Thyroid gland (tissue), 4 donors: ENCODE measurements at regions not wholly inside any gene's neighbourhood (a gene's known extent, or its start where the extent isn't known, plus 50 kb on each side); places are given as distances from the start of the nearest gene placed in this dataset.

Source experiments
- DNase-seq, 2 donors: peaks; one replicate each; pipeline ENCODE4 v3.0.0-alpha.2; 2019
- H3K27ac ChIP-seq, 3 donors: fragments of 200-600 bp; sonication (generic); 1 replicate in 2 of 3; 2 replicates in 1 of 3; pipeline ENCODE4 v1.5.1; 2016 to 2019; ENCODE audit warnings: mild to moderate bottlenecking in 1 of 3, moderate library complexity in 1 of 3
- H3K27me3 ChIP-seq: fragments of 200-600 bp; sonication (generic); one replicate; pipeline ENCODE4 v1.5.1; 2019
- H3K36me3 ChIP-seq, 2 donors: fragments of 200-600 bp; sonication (generic); one replicate each; pipeline ENCODE4 v1.5.1; 2016 to 2019
- H3K4me1 ChIP-seq, 2 donors: fragments of 200-600 bp; sonication (generic); one replicate each; pipeline ENCODE4 v1.5.1; 2017 to 2019
- H3K4me3 ChIP-seq, 3 donors: fragments of 200-600 bp; sonication (generic); replicated peaks in 1 of 3; 1 replicate in 2 of 3; 2 replicates in 1 of 3; pipeline ENCODE4 v1.5.1; 2016; ENCODE audit warnings: mild to moderate bottlenecking in 1 of 3
- H3K9me3 ChIP-seq: fragments of 200-600 bp; sonication (generic); one replicate; pipeline ENCODE4 v1.5.1; 2017
- CTCF ChIP-seq, 6 experiments: fragments of 200-600 bp in 3 of 6; fragments of 450-650 bp in 3 of 6; sonication (generic) in 3 of 6; IDR thresholded peaks; one replicate each; pipeline ENCODE4 v1.5.1; 2016 to 2019; ENCODE audit warnings: antibody characterized with exemption in 6 of 6, mild to moderate bottlenecking in 2 of 6, inconsistent platforms in 1 of 6, moderate library complexity in 1 of 6
- POLR2A ChIP-seq, 2 donors: fragments of 450-650 bp; IDR thresholded peaks; one replicate each; pipeline ENCODE4 v1.6.1; 2017; ENCODE audit warnings: antibody characterized with exemption in 2 of 2, mild to moderate bottlenecking in 2 of 2, moderate library complexity in 1 of 2
- WGBS, 2 donors: methylation state at CpG; one replicate each; pipeline ENCODE4 v1.1.5; 2017; 5-methylcytosine and 5-hydroxymethylcytosine counted together
- intact Hi-C: fragments of 100-400 bp; cut with DNase I; formaldehyde crosslinking; loops from one replicate; pipeline ENCODE4 v1.15.1; 2023

DNA sequence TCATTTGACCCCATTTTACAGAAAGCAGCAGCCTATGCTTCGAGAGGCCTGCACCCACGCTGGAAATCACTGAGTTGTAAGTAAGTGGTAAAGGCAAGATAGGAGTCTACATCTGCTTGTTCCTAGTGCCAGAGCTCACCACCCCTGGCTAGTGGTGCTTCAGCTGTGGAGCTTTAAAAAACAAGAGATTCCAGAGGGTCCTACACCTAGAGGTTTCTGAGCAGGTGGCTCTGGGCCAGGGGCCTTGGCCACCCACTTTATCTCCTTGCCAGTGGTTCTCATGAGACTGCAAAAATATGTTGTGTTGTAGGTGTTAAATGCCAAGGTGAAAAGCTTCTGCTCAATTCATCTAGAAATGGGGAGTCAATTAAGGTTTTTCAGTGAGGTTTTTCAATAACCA is 60.0 kb upstream of the SERTAD2 start:
- intact Hi-C loops: no loop called here
- peak; percentile 58 to 78 for DNase-seq
- H3K27me3 ChIP-seq: no peaks in the 10 kb centered on the region
- TF ChIP-seq POLR2A (IDR thresholded peaks at IDR 0.05) (no peak), CTCF (IDR thresholded peaks at IDR 0.05) (no peak)
- WGBS, 2 donors: 26 to 65% methylated on average over 2 of the region's 2 CpGs
- H3K27ac ChIP-seq: no peak overlapping the region
- H3K9me3 ChIP-seq: no peaks in the 10 kb centered on the region
- H3K4me1 ChIP-seq: peaks cover 5 to 7% of the 10 kb centered on the region in 2 donors
- no peaks in the 10 kb centered on the region for H3K36me3 ChIP-seq
- no peak overlapping the region for H3K4me3 ChIP-seq

DNA sequence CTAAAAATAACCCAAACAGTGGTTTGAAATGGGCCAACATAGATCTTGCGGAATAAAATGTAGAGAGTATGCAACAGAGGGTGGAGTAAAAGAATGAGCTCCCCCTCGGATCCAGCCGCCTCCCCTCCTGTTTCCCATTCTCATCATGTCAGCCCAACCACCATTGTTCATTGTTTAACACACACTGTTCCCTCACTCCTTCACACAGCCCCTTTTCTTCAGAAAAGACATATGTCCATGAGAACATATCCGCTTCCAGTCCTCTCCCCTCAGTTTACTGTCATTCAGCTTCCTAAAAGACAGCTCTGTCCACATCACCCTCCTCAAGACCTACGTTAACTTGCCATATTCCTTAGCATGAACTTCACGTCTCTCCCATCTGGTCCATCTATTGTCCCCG is 62.9 kb upstream of the SERTAD2 start:
- H3K27me3 ChIP-seq: no peaks in the 10 kb centered on the region
- no peaks in the 10 kb centered on the region for H3K9me3 ChIP-seq
- no peaks in the 10 kb centered on the region for H3K36me3 ChIP-seq
- TF ChIP-seq POLR2A (IDR thresholded peaks at IDR 0.05) (no peak), CTCF (IDR thresholded peaks at IDR 0.05) (no peak)
- H3K4me1 ChIP-seq: peaks cover 5 to 7% of the 10 kb centered on the region in 2 donors
- no peak overlapping the region for H3K27ac ChIP-seq
- no peak for DNase-seq
- intact Hi-C loops: no loop called here
- 89% methylated on average over 7 of the region's 7 CpGs for WGBS, 2 donors
- no peak overlapping the region for H3K4me3 ChIP-seq

DNA sequence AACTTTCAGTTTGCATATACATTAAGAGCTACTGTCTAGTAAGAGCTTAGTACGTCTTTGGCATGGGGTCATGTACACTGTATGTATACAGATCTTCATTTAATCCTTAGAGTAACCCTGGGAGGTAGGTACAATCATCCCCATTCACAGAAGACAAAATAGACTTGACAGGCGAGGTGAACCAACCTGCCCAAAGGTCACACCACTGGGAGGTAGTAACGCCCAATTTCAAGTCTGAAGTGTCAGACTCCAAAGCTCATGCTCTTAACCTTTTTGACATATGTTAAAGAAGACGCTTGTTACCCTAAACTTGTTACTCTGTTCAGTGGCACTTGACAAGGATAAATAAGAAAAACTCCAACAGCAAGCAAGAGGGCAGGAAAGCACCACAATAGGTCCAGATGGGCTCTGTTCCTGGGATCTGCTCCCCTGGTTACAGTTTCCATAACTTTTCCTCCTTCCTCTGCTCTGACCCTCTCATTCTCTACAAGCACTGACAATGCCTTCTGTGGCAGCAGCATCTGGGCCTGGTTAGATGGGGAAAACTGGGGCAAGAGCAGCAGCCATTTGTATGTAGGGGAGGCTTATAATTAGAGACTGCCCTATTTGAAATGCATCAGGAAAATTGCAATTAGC is 64.7 kb upstream of the SERTAD2 start:
- H3K4me3 ChIP-seq: no peak overlapping the region
- H3K27me3 ChIP-seq: no peaks in the 10 kb centered on the region
- DNase-seq: no peak
- H3K36me3 ChIP-seq: no peaks in the 10 kb centered on the region
- no peaks in the 10 kb centered on the region for H3K9me3 ChIP-seq
- WGBS, 2 donors: 93 to 96% methylated on average over 4 of the region's 4 CpGs
- TF ChIP-seq CTCF (IDR thresholded peaks at IDR 0.05) (no peak), POLR2A (IDR thresholded peaks at IDR 0.05) (no peak)
- H3K4me1 ChIP-seq: peaks cover 4 to 7% of the 10 kb centered on the region in 2 donors
- intact Hi-C loops: no loop called here
- H3K27ac ChIP-seq: no peak overlapping the region

GRCh38 chr2:64720535-64721319 is 67.0 kb upstream of the SERTAD2 start:
- no peak overlapping the region for H3K4me3 ChIP-seq
- TF ChIP-seq POLR2A (IDR thresholded peaks at IDR 0.05) (no peak), CTCF (IDR thresholded peaks at IDR 0.05) (no peak)
- no peaks in the 10 kb centered on the region for H3K36me3 ChIP-seq
- intact Hi-C loops: no loop called here
- H3K4me1 ChIP-seq: peaks cover 0 to 2% of the 10 kb centered on the region in 2 donors
- H3K9me3 ChIP-seq: no peaks in the 10 kb centered on the region
- WGBS, 2 donors: 64 to 69% methylated on average over 5 of the region's 5 CpGs
- no peak for DNase-seq
- H3K27ac ChIP-seq: no peak overlapping the region
- no peaks in the 10 kb centered on the region for H3K27me3 ChIP-seq

DNA sequence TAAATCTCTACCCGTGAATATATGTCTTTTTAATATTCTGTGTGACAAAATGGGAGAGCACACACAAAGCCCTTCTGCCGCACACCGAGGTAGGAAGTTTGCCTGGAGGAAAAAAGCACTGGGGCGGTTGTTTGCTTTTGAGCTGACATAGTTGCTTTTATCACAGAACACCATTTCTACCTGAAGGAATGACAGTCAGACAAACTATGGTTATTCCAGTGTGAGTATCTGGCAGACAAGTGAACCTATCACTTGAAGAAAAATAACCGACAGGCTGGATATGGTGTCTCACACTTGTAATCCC is 67.6 kb upstream of the SERTAD2 start:
- H3K4me1 ChIP-seq: peaks cover under 1 to 8% of the 10 kb centered on the region in 2 donors
- no peak overlapping the region for H3K27ac ChIP-seq
- intact Hi-C loops: no loop called here
- H3K9me3 ChIP-seq: no peaks in the 10 kb centered on the region
- TF ChIP-seq POLR2A (IDR thresholded peaks at IDR 0.05) (no peak), CTCF (IDR thresholded peaks at IDR 0.05) (no peak)
- WGBS, 2 donors: 77 to 88% methylated on average over 5 of the region's 5 CpGs
- H3K36me3 ChIP-seq: no peaks in the 10 kb centered on the region
- no peak for DNase-seq
- no peak overlapping the region for H3K4me3 ChIP-seq
- H3K27me3 ChIP-seq: no peaks in the 10 kb centered on the region
